HepG2 (cell line): ENCODE measurements at regions not wholly inside any gene's neighbourhood (a gene's known extent, or its start where the extent isn't known, plus 50 kb on each side); places are given as distances from the start of the nearest gene placed in this dataset.

Experiments used
- ATF7 ChIP-seq, 2 experiments: fragments of 450-650 bp in 1 of 2; sonication (generic) in 1 of 2; formaldehyde crosslinking in 1 of 2; IDR thresholded peaks; 2 replicates each; pipeline versions ENCODE4 v1.4.0 to v1.6.1; 2016 to 2020; ENCODE audit warnings: antibody characterized with exemption in 1 of 2, mild to moderate bottlenecking in 1 of 2, missing genetic modification reagents in 1 of 2
- GTF3A ChIP-seq: sonication (generic); formaldehyde crosslinking; conservative IDR thresholded peaks from 2 replicates; pipeline ENCODE4 v1.4.0; 2020; ENCODE audit warnings: mild to moderate bottlenecking, missing genetic modification reagents
- HNRNPUL1 ChIP-seq: fragments of 200-400 bp; formaldehyde crosslinking; IDR thresholded peaks from 2 replicates; pipeline ENCODE4 v1.6.1; 2017; ENCODE audit warnings: low read depth, mild to moderate bottlenecking, low read length, moderate library complexity
- MAZ ChIP-seq, 2 experiments: sonication (generic) in 1 of 2; formaldehyde crosslinking in 1 of 2; IDR thresholded peaks; 2 replicates each; pipeline versions ENCODE4 v1.5.0 to v1.6.1; 2012 to 2020; ENCODE audit warnings: low read depth in 2 of 2, mild to moderate bottlenecking in 2 of 2, borderline replicate concordance in 1 of 2, improper control_type of control experiment in 1 of 2, low read length in 1 of 2, missing genetic modification reagents in 1 of 2, moderate library complexity in 1 of 2
- RXRA ChIP-seq: sonication (generic); formaldehyde crosslinking; IDR thresholded peaks from 2 replicates; pipeline ENCODE4 v1.5.1; 2020; ENCODE audit warnings: missing genetic modification reagents
- SRSF9 ChIP-seq: fragments of 200-400 bp; formaldehyde crosslinking; IDR thresholded peaks from 2 replicates; pipeline ENCODE4 v1.6.1; 2018; ENCODE audit warnings: borderline replicate concordance, mild to moderate bottlenecking, low read depth, low read length; ENCODE audit not compliant: insufficient read depth, poor library complexity, severe bottlenecking
- SYNCRIP ChIP-seq: fragments of 200-400 bp; formaldehyde crosslinking; IDR thresholded peaks from 2 replicates; pipeline ENCODE4 v1.6.1; 2018; ENCODE audit warnings: mild to moderate bottlenecking, low read depth, low read length; ENCODE audit not compliant: insufficient read depth
- TCF12 ChIP-seq, 2 experiments: fragments of 450-650 bp in 1 of 2; sonication (generic) in 1 of 2; formaldehyde crosslinking in 1 of 2; IDR thresholded peaks; 2 replicates each; pipeline versions ENCODE4 v1.6.1 to v1.8.0; 2017 to 2022; ENCODE audit warnings: antibody characterized with exemption in 1 of 2, mild to moderate bottlenecking in 1 of 2, missing genetic modification reagents in 1 of 2, moderate library complexity in 1 of 2
- ZNF746 ChIP-seq: sonication (generic); formaldehyde crosslinking; IDR thresholded peaks from 2 replicates; pipeline ENCODE4 v1.8.0; 2022; ENCODE audit warnings: mild to moderate bottlenecking, missing genetic modification reagents
- ZSCAN12 ChIP-seq: sonication (generic); formaldehyde crosslinking; IDR thresholded peaks from 2 replicates; pipeline ENCODE4 v1.9.0; 2021; ENCODE audit warnings: mild to moderate bottlenecking, missing genetic modification reagents
- TF ChIP-seq, protein P1 (sequence below): sonication (generic); formaldehyde crosslinking; IDR thresholded peaks from 2 replicates; pipeline ENCODE4 v1.4.0; 2020; ENCODE audit warnings: missing genetic modification reagents
- TF ChIP-seq, protein P2 (sequence below): fragments of 450-650 bp; IDR thresholded peaks from 2 replicates; pipeline ENCODE4 v1.6.1; 2017; ENCODE audit warnings: mild to moderate bottlenecking
- TF ChIP-seq, protein P3 (sequence below): sonication (generic); formaldehyde crosslinking; IDR thresholded peaks from 2 replicates; pipeline ENCODE4 v1.4.0; 2020; ENCODE audit warnings: missing genetic modification reagents
- TF ChIP-seq, protein P4 (sequence below): sonication (generic); formaldehyde crosslinking; IDR thresholded peaks from 2 replicates; pipeline ENCODE4 v1.4.0; 2020; ENCODE audit warnings: mild to moderate bottlenecking, missing genetic modification reagents

DNA sequence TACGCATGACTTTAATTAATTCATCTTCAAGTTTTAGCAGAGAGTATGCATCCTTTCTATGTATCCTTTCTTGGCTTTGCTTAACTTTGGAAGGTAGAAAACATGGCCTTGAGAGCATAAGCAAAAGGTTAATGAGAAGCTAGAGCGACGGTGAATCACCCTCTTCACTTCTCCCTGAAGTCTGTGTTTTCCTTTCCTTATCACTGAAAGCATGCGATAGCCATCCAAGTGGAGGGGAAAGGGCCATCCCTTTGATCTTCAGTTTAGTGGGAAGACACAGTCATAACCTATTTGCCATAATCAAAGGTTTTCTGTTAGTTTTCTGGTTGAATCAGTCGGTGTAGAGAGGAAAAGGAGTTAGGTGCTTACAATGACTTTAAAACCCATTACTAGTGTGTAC, 354.0 kb upstream of the ROBO2 start (continued):
- TF ChIP-seq, protein P1, sequence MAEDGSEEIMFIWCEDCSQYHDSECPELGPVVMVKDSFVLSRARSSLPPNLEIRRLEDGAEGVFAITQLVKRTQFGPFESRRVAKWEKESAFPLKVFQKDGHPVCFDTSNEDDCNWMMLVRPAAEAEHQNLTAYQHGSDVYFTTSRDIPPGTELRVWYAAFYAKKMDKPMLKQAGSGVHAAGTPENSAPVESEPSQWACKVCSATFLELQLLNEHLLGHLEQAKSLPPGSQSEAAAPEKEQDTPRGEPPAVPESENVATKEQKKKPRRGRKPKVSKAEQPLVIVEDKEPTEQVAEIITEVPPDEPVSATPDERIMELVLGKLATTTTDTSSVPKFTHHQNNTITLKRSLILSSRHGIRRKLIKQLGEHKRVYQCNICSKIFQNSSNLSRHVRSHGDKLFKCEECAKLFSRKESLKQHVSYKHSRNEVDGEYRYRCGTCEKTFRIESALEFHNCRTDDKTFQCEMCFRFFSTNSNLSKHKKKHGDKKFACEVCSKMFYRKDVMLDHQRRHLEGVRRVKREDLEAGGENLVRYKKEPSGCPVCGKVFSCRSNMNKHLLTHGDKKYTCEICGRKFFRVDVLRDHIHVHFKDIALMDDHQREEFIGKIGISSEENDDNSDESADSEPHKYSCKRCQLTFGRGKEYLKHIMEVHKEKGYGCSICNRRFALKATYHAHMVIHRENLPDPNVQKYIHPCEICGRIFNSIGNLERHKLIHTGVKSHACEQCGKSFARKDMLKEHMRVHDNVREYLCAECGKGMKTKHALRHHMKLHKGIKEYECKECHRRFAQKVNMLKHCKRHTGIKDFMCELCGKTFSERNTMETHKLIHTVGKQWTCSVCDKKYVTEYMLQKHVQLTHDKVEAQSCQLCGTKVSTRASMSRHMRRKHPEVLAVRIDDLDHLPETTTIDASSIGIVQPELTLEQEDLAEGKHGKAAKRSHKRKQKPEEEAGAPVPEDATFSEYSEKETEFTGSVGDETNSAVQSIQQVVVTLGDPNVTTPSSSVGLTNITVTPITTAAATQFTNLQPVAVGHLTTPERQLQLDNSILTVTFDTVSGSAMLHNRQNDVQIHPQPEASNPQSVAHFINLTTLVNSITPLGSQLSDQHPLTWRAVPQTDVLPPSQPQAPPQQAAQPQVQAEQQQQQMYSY (CRISPR knock-in tag) = no peak
- TF ChIP-seq MAZ (IDR thresholded peaks at IDR 0.05; ENCODE audit: borderline replicate concordance, low read depth, low read length) (no peak), MAZ (CRISPR knock-in tag; IDR thresholded peaks at IDR 0.05; ENCODE audit: low read depth) (no peak), HNRNPUL1 (no peak), ZNF746 (CRISPR knock-in tag) (no peak), ATF7 (IDR thresholded peaks at IDR 0.05) (no peak), ATF7 (CRISPR knock-in tag; IDR thresholded peaks at IDR 0.05) (no peak), TCF12 (IDR thresholded peaks at IDR 0.05) (no peak), TCF12 (CRISPR knock-in tag; IDR thresholded peaks at IDR 0.05) (no peak), GTF3A (no peak), SYNCRIP (no peak), RXRA (peak; percentile 84; the same call in 1 of the 2 replicates), SRSF9 (no peak), ZSCAN12 (CRISPR knock-in tag) (no peak)
- TF ChIP-seq, protein P2, sequence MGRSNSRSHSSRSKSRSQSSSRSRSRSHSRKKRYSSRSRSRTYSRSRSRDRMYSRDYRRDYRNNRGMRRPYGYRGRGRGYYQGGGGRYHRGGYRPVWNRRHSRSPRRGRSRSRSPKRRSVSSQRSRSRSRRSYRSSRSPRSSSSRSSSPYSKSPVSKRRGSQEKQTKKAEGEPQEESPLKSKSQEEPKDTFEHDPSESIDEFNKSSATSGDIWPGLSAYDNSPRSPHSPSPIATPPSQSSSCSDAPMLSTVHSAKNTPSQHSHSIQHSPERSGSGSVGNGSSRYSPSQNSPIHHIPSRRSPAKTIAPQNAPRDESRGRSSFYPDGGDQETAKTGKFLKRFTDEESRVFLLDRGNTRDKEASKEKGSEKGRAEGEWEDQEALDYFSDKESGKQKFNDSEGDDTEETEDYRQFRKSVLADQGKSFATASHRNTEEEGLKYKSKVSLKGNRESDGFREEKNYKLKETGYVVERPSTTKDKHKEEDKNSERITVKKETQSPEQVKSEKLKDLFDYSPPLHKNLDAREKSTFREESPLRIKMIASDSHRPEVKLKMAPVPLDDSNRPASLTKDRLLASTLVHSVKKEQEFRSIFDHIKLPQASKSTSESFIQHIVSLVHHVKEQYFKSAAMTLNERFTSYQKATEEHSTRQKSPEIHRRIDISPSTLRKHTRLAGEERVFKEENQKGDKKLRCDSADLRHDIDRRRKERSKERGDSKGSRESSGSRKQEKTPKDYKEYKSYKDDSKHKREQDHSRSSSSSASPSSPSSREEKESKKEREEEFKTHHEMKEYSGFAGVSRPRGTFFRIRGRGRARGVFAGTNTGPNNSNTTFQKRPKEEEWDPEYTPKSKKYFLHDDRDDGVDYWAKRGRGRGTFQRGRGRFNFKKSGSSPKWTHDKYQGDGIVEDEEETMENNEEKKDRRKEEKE = no peak
- TF ChIP-seq, protein P3, sequence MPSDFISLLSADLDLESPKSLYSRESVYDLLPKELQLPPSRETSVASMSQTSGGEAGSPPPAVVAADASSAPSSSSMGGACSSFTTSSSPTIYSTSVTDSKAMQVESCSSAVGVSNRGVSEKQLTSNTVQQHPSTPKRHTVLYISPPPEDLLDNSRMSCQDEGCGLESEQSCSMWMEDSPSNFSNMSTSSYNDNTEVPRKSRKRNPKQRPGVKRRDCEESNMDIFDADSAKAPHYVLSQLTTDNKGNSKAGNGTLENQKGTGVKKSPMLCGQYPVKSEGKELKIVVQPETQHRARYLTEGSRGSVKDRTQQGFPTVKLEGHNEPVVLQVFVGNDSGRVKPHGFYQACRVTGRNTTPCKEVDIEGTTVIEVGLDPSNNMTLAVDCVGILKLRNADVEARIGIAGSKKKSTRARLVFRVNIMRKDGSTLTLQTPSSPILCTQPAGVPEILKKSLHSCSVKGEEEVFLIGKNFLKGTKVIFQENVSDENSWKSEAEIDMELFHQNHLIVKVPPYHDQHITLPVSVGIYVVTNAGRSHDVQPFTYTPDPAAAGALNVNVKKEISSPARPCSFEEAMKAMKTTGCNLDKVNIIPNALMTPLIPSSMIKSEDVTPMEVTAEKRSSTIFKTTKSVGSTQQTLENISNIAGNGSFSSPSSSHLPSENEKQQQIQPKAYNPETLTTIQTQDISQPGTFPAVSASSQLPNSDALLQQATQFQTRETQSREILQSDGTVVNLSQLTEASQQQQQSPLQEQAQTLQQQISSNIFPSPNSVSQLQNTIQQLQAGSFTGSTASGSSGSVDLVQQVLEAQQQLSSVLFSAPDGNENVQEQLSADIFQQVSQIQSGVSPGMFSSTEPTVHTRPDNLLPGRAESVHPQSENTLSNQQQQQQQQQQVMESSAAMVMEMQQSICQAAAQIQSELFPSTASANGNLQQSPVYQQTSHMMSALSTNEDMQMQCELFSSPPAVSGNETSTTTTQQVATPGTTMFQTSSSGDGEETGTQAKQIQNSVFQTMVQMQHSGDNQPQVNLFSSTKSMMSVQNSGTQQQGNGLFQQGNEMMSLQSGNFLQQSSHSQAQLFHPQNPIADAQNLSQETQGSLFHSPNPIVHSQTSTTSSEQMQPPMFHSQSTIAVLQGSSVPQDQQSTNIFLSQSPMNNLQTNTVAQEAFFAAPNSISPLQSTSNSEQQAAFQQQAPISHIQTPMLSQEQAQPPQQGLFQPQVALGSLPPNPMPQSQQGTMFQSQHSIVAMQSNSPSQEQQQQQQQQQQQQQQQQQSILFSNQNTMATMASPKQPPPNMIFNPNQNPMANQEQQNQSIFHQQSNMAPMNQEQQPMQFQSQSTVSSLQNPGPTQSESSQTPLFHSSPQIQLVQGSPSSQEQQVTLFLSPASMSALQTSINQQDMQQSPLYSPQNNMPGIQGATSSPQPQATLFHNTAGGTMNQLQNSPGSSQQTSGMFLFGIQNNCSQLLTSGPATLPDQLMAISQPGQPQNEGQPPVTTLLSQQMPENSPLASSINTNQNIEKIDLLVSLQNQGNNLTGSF (CRISPR knock-in tag) = no peak
- TF ChIP-seq, protein P4, sequence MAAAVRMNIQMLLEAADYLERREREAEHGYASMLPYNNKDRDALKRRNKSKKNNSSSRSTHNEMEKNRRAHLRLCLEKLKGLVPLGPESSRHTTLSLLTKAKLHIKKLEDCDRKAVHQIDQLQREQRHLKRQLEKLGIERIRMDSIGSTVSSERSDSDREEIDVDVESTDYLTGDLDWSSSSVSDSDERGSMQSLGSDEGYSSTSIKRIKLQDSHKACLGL (CRISPR knock-in tag) = no peak
